ENCODE measurements at regions not wholly inside any gene's neighbourhood (a gene's known extent, or its start where the extent isn't known, plus 50 kb on each side); places are given as distances from the start of the nearest gene placed in this dataset.

GRCh38 chr16:49216593-49216992 is 65.0 kb downstream of the CBLN1 start:
- H3K27ac Mint-ChIP-seq = no peak overlapping the region
- H3K9me3 Mint-ChIP-seq = no peaks in the 10 kb centered on the region
- DNase-seq = no peak
- no peak overlapping the region for H3K4me3 Mint-ChIP-seq
- peaks cover 4% of the 10 kb centered on the region for H3K27me3 Mint-ChIP-seq
- H3K4me1 Mint-ChIP-seq = no peaks in the 10 kb centered on the region
- H3K36me3 Mint-ChIP-seq = no peaks in the 10 kb centered on the region

- Mint-ChIP-seq H3K36me3 (no peaks in the 10 kb centered on the region), H3K27me3 (peaks cover 4% of the 10 kb centered on the region), H3K4me3 (no peak overlapping the region), H3K27ac (no peak overlapping the region), H3K9me3 (no peaks in the 10 kb centered on the region), H3K4me1 (no peaks in the 10 kb centered on the region)
- DNase-seq = no peak
Observed at GRCh38 chr16:49213594-49213993, 68.0 kb downstream of the CBLN1 start.

- Mint-ChIP-seq H3K4me1 (no peaks in the 10 kb centered on the region), H3K9me3 (no peaks in the 10 kb centered on the region)
- no peak for DNase-seq
Observed at GRCh38 chr16:49204191-49204590, 77.4 kb downstream of the CBLN1 start.

GRCh38 chr16:49203361-49203760 is 78.3 kb downstream of the CBLN1 start:
- no peak for DNase-seq
- H3K9me3 Mint-ChIP-seq = no peaks in the 10 kb centered on the region
- no peaks in the 10 kb centered on the region for H3K36me3 Mint-ChIP-seq
- no peak overlapping the region for H3K27ac Mint-ChIP-seq
- H3K27me3 Mint-ChIP-seq = no peaks in the 10 kb centered on the region
- no peaks in the 10 kb centered on the region for H3K4me1 Mint-ChIP-seq
- H3K4me3 Mint-ChIP-seq = no peak overlapping the region

More at GRCh38 chr16:49204191-49204590, 77.4 kb downstream of the CBLN1 start:
- no peaks in the 10 kb centered on the region for H3K27me3 Mint-ChIP-seq
- H3K27ac Mint-ChIP-seq = no peak overlapping the region
- H3K4me3 Mint-ChIP-seq = no peak overlapping the region
- H3K36me3 Mint-ChIP-seq = no peaks in the 10 kb centered on the region

DNA sequence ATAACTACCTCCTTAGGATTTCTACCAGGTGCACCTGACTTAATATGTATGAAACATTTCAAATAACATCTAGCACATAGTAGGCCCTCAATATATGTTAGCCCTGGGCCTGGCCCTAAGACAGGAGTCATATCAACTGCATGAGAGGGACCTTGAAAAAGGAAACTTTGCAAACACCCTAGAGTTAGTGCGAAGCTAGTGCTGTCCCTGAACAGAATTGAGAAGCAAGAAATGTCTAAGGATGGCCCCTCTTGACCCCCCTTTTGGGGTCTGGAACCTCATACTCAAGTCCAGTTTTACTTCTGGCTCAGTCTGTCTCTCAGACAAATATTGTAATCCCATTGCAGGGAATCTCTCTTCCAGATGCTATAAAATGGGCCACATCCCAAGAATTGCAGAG is 80.5 kb downstream of the CBLN1 start:
- H3K4me3 Mint-ChIP-seq = no peak overlapping the region

GRCh38 chr16:49200223-49200820 is 81.3 kb downstream of the CBLN1 start:
- Mint-ChIP-seq H3K4me1 (no peaks in the 10 kb centered on the region), H3K27me3 (no peaks in the 10 kb centered on the region), H3K9me3 (peaks cover 2% of the 10 kb centered on the region), H3K4me3 (no peak overlapping the region), H3K27ac (no peak overlapping the region), H3K36me3 (no peaks in the 10 kb centered on the region)
- no peak for DNase-seq

More for the DNA sequence above, 80.5 kb downstream of the CBLN1 start:
- H3K4me1 Mint-ChIP-seq = no peaks in the 10 kb centered on the region
- no peak for DNase-seq
- no peaks in the 10 kb centered on the region for H3K27me3 Mint-ChIP-seq
- H3K36me3 Mint-ChIP-seq = no peaks in the 10 kb centered on the region
- no peak overlapping the region for H3K27ac Mint-ChIP-seq
- peaks cover 2% of the 10 kb centered on the region for H3K9me3 Mint-ChIP-seq

DNA sequence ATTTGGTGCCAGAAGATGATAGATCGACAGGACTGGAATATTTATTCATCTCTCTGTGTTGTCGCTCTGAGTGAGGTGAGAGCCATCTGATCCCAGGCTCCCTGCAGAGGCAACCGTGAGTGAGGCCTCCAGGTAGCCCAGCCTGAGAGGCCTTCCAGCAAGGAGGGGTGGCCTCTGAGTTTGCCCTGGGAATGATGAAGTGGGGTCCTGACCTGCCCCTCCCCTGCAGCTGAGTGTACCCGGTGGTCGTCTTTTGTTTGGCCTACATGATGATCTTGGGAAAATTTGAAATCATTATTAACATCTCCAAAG is 86.4 kb downstream of the CBLN1 start:
- H3K4me1 Mint-ChIP-seq = no peaks in the 10 kb centered on the region
- DNase-seq = no peak
- H3K4me3 Mint-ChIP-seq = no peak overlapping the region
- H3K36me3 Mint-ChIP-seq = no peaks in the 10 kb centered on the region
- H3K27ac Mint-ChIP-seq = no peak overlapping the region
- no peaks in the 10 kb centered on the region for H3K27me3 Mint-ChIP-seq
- peaks cover 2% of the 10 kb centered on the region for H3K9me3 Mint-ChIP-seq

GRCh38 chr16:49194537-49195236 is 87.0 kb downstream of the CBLN1 start:
- Mint-ChIP-seq H3K4me3 (no peak overlapping the region), H3K27me3 (no peaks in the 10 kb centered on the region), H3K36me3 (no peaks in the 10 kb centered on the region), H3K27ac (no peak overlapping the region), H3K9me3 (peaks cover 2% of the 10 kb centered on the region), H3K4me1 (no peaks in the 10 kb centered on the region)
- DNase-seq = no peak

GRCh38 chr16:49193596-49193995 is 88.0 kb downstream of the CBLN1 start:
- no peak overlapping the region for H3K4me3 Mint-ChIP-seq
- peaks cover 2% of the 10 kb centered on the region for H3K9me3 Mint-ChIP-seq
- no peaks in the 10 kb centered on the region for H3K27me3 Mint-ChIP-seq
- H3K27ac Mint-ChIP-seq = no peak overlapping the region
- no peaks in the 10 kb centered on the region for H3K36me3 Mint-ChIP-seq
- H3K4me1 Mint-ChIP-seq = no peaks in the 10 kb centered on the region
- DNase-seq = no peak

DNA sequence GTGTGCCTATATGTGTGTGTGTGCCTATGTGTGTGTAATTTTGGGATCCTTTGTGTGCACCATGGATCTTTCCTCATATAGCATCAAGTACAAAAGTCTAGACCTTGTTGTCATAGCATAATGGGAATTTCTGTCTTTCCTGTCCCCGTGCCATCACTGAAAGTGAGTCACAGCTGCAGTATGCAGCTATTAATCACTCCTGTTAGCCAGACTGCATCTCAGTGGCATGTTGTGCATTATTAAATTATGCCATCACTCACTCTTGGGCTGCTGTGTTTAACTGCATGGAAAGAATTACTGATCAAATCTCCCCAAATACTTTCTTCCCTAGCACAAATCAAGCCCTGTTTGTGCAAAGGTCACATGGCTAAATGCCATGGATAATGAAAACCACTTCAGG is 92.4 kb downstream of the CBLN1 start:
- H3K27me3 Mint-ChIP-seq = peaks cover under 1% of the 10 kb centered on the region
- no peak overlapping the region for H3K27ac Mint-ChIP-seq
- H3K9me3 Mint-ChIP-seq = peaks cover 1% of the 10 kb centered on the region
- no peaks in the 10 kb centered on the region for H3K36me3 Mint-ChIP-seq
- H3K4me1 Mint-ChIP-seq = no peaks in the 10 kb centered on the region
- no peak for DNase-seq
- no peak overlapping the region for H3K4me3 Mint-ChIP-seq

- Mint-ChIP-seq H3K4me3 (no peak overlapping the region), H3K9me3 (peaks cover 1% of the 10 kb centered on the region), H3K4me1 (no peaks in the 10 kb centered on the region), H3K36me3 (no peaks in the 10 kb centered on the region), H3K27ac (no peak overlapping the region), H3K27me3 (peaks cover 4% of the 10 kb centered on the region)
- no peak for DNase-seq
Observed at GRCh38 chr16:49183911-49184310, 97.7 kb downstream of the CBLN1 start.

DNA sequence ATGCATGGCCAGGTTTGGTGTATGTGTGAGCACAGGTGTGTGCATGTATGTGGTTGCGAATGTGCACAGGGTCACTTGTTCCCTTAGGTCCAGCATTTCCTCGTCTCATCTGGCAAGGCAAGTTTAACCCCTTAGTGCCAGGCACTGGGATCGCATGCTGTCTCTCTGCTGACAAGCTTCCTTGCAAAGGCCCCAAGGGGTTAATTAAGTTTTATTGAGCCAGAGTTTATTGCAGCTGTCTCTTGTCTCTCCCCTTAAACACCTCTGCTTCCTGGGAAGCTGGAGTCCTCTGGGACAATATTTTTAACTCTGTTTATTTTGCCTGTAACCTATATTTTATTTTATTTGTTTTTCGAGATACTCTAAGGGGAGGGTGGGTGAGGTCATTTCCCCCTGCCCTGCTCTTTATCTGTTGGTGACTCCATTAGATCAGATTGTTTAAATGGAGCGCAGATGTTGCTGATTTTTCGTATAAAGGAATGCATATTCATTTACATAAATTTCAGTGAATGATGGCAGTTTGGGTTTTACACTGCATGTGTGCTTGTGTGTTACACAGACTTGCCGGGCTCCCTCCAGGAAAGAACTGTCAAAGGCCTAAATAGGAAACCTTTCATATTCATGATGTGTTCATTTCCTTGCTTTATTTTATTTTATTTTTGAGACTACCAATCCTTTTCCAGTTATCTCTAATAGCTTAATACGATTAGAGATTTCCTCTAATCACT is 99.7 kb downstream of the CBLN1 start:
- H3K36me3 Mint-ChIP-seq = no peaks in the 10 kb centered on the region
- peaks cover 4% of the 10 kb centered on the region for H3K27me3 Mint-ChIP-seq
- no peak overlapping the region for H3K4me3 Mint-ChIP-seq
- no peak for DNase-seq
- no peaks in the 10 kb centered on the region for H3K4me1 Mint-ChIP-seq
- no peaks in the 10 kb centered on the region for H3K9me3 Mint-ChIP-seq
- no peak overlapping the region for H3K27ac Mint-ChIP-seq

DNA sequence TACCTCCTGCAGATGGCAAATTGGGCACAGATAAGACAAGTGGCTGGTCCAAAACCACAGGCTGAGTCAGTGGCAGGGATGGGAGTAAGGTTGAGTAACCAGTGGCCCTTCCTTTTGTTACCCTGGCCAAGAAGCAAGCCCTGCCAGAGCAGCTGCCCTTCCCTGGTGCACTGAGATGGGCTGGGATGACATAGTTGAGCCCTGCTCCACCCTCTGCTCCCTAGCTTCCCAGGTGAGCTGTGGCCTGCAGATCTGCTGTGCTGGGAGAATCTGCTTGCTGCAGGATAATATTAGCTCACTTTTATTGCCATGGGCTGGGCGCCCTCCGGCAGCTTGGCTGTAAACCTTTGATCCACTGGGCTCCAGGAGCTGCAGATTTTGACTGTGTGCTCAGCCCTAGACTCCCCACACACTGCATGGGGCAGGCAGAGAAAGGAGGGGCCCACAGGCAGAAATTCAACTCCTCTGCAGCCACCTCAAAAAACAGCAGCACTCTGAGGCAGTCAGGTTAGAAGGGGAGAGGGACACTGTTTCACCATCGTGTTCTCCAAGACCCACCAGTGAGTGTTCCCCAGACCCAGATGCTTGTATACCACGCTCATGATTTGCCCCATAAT is 101.8 kb downstream of the CBLN1 start:
- Mint-ChIP-seq H3K36me3 (no peaks in the 10 kb centered on the region), H3K4me3 (no peak overlapping the region), H3K9me3 (no peaks in the 10 kb centered on the region), H3K27me3 (peaks cover 4% of the 10 kb centered on the region), H3K27ac (no peak overlapping the region), H3K4me1 (no peaks in the 10 kb centered on the region)
- DNase-seq = no peak

DNA sequence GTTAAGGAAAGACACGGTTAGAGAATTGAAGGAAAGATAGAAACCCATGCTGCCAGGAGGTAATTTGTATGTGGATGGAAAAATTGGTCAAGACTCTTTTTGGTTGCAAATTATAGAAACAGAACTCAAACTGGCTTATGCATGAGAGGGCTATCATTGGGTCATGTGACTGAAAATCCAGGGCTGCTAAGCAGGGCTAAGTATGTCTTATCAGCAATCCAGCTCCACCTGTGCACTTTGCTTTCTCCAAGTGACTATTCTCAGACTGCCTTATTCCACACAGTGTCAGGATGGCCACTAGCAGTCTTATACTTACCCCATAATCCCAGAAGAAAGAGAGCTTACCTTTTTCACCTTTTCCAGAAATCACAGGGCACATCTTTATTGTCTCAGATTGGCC is 113.5 kb downstream of the CBLN1 start:
- Mint-ChIP-seq H3K36me3 (no peaks in the 10 kb centered on the region), H3K27ac (no peak overlapping the region), H3K4me3 (no peak overlapping the region), H3K4me1 (no peaks in the 10 kb centered on the region), H3K9me3 (peaks cover 2% of the 10 kb centered on the region), H3K27me3 (peaks cover 4% of the 10 kb centered on the region)
- no peak for DNase-seq

GRCh38 chr16:49165025-49165424 is 116.6 kb downstream of the CBLN1 start:
- no peak overlapping the region for H3K27ac Mint-ChIP-seq
- H3K27me3 Mint-ChIP-seq = no peaks in the 10 kb centered on the region
- H3K9me3 Mint-ChIP-seq = peaks cover 2% of the 10 kb centered on the region
- H3K4me1 Mint-ChIP-seq = no peaks in the 10 kb centered on the region
- DNase-seq = no peak
- no peak overlapping the region for H3K4me3 Mint-ChIP-seq
- H3K36me3 Mint-ChIP-seq = no peaks in the 10 kb centered on the region

All from activated naive CD8-positive, alpha-beta T cell treated with anti-CD3 and anti-CD28 coated beads for 36 hours (primary cell).